ENCODE measurements at regions not wholly inside any gene's neighbourhood (a gene's known extent, or its start where the extent isn't known, plus 50 kb on each side); places are given as distances from the start of the nearest gene placed in this dataset.

DNA sequence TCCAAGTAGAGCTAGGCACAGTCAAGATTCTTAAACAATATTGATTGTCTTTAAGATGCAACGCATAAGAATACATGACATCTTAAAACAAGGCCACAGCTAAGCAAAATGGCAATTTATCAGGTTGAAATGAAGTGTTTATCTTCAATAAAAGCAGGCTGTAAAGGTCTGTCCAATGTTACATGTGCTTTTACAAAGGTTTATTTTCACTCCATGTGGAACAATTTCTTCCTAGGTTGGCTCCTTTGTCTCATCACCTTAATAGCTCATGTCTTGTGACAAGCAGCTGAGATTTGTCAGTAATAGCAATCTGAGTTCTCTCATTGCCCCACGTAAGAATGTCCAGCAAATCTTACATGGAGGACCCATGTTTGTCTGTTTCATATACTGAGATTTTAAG, 437.6 kb downstream of the GPAM start:
- TF ChIP-seq, protein P1, sequence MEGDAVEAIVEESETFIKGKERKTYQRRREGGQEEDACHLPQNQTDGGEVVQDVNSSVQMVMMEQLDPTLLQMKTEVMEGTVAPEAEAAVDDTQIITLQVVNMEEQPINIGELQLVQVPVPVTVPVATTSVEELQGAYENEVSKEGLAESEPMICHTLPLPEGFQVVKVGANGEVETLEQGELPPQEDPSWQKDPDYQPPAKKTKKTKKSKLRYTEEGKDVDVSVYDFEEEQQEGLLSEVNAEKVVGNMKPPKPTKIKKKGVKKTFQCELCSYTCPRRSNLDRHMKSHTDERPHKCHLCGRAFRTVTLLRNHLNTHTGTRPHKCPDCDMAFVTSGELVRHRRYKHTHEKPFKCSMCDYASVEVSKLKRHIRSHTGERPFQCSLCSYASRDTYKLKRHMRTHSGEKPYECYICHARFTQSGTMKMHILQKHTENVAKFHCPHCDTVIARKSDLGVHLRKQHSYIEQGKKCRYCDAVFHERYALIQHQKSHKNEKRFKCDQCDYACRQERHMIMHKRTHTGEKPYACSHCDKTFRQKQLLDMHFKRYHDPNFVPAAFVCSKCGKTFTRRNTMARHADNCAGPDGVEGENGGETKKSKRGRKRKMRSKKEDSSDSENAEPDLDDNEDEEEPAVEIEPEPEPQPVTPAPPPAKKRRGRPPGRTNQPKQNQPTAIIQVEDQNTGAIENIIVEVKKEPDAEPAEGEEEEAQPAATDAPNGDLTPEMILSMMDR (IDR thresholded peaks at IDR 0.05), result no peak
- no peak for TF ChIP-seq EZH2 (IDR thresholded peaks at IDR 0.05; ENCODE audit: borderline replicate concordance, insufficient read depth, low read depth, low read length, poor library complexity, severe bottlenecking)
